ENCODE measurements at regions not wholly inside any gene's neighbourhood (a gene's known extent, or its start where the extent isn't known, plus 50 kb on each side); places are given as distances from the start of the nearest gene placed in this dataset.
A peak's percentile ranks its signal among the peaks of the same experiment; 100 is the strongest.

DNA sequence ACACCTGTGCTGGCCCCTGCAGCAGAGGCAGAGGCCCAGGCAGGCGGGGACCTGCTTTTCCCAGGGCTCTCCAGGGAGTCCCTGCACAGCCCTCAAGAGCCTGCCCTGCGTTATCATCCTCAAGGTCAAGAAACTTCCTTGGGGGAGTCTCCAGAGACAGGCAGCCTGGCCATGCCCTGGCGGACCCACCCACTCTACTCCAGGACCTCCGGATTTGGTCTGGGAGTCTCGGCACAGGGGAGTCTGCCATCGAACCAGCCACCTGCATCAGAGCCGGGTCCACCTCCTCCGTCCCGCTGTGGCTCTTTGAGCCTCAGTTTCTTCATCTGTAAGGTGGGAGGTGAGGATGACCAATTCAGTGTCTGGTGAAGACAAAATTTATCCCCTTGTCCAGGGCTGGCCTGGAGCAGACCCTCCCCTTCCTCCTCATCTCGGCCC lies 75.3 kb upstream of the TNRC6C start:
- DNase-seq: no peak

DNA sequence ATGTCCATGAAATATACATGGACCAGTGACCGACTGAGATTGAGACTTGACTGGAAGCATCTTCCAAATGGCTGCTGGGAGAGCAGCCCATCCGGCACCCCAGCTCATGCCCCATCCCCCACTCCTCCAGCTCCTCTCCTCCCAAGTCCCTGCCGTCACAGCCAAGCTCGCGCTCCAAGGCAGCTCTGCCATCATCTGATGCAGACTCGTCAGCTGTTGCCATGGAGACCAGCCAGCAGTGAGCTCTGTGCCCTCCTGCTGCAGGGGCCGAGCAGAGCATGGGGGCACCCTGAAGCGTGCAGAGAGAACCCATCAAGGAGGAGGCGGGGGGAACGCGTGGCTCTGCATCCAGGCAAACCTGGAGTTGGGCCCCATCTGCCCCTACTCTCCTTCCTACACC lies 74.5 kb upstream of the TNRC6C start:
- no peak for DNase-seq

DNA sequence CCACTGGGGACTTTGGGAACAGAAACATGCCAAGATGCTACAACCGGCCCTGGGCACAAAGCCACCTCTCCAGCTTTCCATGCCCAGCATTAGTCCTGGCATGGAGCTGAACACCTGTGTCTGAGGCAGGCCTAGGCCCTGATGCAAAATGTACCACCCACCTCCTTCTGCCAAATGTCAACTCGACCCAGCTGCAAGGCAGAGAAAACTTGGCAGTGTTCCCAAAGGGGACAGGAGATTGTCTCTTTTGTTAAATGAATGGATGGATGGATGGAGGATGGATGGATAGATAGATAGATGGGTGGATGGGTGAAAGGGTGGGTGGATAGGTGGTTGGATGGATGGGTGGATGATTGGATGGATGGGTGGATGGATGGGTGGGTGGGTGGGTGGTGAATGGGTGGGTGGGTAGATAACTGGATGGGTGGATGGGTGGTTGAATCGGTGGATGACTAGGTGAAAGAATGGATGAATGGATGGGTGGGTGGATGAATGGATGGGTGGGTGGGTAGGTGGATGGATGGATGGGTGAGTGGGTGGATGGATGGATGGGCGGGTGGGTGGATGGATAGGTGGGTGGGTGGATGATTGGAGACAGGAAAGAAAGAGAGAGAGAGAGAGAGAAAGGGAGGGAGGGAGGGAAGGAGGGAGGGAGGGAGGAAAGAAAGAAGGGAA lies 73.4 kb upstream of the TNRC6C start:
- DNase-seq: no peak

DNA sequence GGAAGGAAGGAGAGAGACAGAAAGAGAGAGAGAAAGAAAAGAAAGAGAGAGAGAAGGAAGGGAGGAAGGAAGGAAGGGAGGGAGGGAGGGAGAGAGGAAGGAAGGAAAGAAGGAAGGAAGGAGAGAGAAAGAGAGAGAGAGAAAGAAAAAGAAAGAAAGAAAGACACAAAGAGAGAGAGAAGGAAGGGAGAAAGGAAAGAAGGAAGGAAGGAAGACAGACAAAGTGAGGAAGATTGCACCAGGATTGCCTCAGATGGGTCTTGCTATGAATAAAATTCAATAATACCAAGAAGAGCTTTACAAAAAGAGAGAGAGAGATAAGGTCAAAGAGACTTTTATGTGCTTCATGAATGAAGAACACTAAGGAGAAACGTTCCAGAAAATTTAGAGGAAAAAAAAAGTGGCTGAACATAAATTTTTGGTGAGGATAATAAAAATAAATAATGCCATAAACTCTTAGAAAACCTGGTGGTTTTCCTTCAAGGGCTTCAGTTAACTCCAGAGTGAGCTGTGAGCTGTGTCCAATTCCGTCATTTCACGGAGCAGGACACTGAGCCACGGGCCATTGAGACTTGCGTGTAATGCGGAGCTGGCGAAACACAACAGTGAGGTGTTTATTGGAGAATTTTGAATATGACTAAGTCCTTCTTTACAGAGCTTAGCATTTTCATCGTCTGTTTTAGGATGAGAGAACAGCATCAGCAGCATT lies 72.7 kb upstream of the TNRC6C start:
- DNase-seq: no peak

DNA sequence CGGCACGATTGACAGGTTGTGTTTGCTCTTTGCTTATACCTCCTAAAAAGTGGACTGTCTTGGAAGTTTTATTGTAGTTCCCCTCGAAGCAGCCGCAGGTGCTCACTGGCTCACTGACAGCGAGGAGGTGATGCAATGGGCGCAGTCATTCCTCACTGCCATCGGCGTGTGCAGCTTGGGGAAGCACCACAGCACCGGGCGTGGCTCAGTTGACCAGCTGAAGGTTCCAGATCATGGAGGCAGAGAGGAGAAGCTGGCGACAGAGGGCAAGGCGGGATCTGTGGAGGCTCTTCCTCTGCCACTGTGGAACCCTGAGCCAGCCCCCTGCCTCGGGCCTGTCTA lies 72.1 kb upstream of the TNRC6C start:
- DNase-seq: peak; percentile 75 to 78

DNA sequence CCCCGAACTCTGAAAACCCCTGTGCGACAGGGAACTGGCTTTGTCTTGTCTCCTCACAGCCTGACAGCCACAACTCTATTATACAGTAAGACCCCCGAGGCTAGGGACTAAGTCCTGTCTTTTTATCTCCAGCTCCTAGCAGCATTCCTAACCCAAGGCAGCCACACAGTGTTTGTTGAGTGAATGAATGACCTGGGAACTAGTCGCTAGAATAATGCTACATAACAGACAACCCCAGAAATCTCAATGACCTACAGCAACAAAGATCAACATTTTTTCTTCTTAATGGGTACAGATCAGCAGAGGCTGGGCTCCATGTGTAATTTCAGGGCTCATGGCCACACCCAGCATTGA lies 71.4 kb upstream of the TNRC6C start:
- DNase-seq: no peak

DNA sequence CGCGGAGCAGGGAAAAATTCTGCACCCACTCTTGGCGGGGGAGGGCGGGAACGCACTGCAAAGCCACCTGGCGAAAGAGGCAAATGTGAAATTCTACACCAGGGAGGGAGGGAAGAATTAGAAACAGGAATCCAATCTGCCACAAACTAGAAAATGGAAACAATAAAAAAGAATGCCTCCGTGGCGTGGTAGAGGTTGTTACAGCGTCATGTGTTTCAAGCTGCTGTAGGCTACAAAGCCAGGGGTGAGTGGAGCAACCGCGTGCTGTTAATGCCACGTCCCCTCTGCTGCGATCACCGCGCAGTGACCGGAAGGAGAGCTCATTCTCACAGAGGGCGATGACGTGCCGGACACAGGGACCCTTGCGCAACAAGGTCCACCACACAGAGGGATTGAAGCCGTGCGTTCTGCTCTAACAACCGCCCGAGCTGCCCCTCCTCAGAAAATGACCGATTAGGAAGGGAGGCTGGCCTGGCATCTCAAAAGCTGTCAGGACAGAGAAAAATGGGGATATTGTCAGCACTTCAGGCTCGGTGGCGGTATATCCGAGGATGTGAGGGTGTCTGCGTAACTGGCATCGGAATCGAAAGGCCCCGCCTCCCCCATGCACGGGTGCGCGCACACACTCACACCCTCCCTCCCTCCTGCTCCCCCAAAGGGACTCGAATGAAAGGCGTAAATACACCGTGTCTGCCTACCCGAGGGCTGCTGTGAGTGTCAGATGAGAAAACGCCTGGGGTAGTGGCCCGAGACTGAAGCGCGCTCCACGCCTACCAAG lies 70.8 kb upstream of the TNRC6C start:
- peak; percentile 74 to 83 for DNase-seq

DNA sequence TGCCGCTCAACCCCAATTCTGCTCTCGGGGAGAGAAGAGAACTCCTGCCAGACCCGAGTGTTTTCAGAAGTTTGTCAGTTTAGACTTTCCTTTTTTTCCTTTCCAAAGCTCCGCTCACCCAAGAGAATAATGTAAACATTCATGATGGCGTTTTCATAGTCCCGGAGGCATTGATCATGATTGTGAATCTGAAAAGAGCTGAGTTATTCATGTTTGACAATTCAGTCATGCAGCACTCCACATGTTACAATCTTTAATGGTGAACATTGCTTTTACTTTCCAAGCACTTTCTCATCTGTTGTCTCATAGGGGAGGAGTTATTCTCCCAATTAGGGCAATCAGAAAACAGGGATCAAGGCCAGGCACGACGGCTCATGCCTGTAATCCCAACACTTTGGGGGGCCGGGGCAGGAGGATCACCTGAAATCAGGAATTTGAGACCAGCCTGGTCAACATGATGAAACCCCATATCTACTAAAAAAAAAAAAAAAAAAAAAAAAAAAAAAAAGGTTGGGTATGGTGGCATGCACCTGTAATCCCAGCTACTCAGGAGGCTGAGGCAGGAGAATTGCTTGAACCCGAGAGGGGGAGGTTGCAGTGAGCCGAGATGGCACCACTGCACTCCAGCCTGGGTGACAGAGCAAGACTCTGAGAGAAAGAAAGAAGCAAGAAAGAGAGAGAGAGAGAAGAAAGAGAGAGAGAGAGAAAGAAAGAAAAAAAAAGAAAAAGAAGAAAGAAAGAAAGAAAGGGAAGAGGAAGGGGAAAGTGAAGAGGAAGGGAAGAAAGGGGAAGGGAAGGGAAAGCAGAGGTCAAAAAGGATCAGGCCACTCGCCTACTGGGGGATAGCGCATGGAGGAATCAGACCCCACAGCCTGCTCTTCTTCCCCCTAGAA lies 70.0 kb upstream of the TNRC6C start:
- no peak for DNase-seq

DNA sequence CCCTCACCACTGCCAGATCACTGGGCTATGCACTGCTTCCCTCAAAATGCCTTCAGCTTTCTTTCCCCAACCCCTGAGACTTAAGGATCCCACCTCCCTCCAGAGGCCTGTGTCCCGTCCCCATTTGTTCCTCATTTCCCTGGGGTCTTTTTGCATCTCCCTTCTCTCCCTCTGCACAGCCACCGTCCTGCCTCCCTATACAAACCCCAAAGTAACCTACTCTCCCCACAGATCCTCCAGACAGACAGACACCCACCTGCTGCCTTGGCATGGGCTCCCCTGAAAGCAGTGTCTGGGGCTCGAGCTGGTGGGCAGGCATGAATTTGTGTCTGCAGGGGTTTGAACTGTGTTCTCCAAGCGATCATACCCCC lies 69.4 kb upstream of the TNRC6C start:
- no peak for DNase-seq

DNA sequence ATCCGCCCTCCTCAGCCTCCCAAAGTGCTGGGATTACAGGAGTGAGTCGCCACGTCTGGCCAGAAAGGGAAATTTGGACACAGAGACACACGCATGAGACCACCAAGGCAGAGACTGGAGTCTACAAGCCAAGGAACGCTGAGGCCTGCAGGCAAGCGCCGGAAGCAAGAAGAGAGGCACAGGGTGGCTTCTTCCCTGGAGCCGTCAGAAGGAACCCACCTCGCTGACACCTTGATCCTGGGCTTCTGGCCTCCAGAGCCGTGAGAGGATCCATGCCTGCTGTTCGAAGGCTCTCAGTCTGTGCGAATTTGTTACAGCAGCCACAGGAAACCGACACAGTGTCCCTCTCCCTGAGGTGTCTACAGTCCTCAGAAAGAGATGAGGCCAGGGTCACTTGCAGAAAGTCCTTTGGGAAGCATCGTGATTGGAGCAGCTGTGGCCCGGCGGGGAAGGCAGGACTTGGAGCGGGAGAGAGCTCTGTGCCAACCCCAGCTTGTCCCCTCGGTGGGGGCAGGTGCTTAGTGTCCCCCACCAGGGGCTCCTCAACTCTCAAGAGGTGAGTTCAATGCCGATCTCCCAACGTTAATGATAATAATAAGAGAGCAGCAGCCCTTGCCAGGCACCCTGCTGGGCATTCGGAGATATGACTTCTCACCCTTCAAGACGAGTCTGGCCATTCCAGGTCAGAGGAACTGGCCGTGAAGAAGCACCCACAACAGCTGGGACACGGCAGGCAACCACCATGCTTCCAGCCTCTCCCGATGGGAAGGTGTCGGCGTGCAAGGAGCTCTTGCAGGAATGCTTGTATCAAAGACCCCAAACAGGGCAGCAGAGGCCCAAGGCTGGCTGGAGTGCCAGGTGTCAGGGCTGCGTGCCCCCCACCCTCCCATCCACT lies 68.4 kb upstream of the TNRC6C start:
- no peak for DNase-seq

DNA sequence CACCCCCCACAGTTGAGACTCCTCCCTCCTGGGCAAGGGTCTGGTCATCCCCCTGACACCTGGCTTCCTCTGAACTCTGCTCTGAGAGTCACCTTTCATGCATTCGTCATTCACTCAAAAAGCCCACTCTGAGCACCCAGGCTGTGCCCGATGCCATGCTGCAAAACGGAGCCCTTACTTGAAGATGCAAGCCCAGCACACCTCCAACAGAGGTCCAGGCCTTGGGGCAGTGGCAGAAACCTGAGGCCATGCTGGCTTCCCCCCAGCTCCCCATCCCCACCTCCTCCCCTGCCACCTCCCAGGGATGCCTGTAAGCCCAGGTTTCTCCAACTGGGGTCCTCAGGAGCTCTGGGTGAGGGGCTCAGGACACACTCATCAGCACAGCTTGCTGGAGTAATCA lies 67.7 kb upstream of the TNRC6C start:
- no peak for DNase-seq

DNA sequence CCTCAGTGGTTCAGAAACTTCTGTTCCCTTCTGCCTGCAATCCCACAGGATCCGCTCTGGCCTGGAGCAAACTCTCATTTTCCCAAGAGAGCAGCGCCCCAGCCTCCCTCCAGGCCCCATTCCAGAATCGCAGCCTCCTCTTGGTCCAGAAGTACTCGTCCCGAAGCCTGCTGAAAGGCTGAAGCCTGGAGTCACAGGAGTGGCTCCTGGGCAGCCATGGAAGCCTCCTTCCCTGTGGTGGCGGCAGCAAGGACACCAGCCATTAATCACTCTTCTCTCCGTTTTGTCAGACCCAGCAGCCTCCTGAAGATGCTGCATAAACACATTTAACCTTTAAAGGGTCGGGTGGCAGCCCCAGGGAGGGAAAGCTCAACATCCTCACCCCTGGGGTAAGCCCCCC lies 66.9 kb upstream of the TNRC6C start:
- no peak for DNase-seq

DNA sequence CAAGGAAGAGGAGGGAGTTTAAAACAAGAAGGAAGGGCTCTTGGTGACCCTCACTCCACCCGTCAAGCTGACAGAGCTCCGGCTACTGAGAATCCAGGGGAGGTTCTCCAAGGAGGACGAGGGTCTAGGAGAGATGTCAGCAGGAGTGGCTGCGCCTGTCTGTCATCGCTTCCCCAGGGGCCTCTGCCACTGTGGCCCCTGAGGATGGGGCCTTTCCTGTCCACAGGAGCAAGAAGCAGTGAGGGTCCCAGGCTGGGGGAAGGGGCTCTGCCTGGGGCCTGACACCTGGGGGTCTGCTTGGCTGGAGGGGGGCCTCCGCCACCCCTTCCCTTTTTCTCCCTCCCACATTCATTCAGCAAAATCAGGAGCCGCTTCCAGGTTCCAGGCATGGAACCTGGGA lies 66.5 kb upstream of the TNRC6C start:
- no peak for DNase-seq

DNA sequence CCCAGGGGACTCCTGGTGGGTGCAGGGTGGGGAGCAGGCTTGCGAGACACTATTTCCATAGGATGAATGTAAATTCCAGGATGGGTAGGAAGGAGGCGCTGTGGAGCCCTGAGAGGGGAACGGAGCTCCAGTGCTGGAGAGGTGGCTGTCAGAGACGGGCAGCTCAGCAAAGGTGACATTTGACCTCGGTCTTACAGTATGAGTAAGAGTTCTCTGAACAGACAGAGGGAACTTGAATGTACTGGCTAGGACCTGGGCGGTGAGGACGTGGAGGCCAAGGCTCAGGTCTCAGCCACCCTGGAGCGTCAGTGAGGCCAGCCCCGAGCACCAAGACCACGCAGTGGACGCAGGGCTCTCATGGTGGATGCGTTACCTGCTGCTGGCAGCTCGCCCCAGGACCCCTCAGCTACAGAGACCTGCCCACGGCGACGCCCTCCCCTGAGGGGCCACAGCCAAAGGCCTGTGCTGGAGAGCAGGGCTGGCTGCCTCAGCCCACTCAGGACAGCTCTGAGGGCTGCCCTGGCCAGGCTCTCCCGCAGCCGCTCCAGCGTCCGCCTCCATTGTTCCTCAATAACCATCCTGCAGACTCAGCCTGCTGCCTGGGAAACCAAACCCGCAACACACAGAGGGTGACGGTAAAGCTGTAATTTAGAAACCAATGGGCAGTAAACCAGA lies 65.9 kb upstream of the TNRC6C start:
- peak in 1 of 2 donors; percentile 47 for DNase-seq

DNA sequence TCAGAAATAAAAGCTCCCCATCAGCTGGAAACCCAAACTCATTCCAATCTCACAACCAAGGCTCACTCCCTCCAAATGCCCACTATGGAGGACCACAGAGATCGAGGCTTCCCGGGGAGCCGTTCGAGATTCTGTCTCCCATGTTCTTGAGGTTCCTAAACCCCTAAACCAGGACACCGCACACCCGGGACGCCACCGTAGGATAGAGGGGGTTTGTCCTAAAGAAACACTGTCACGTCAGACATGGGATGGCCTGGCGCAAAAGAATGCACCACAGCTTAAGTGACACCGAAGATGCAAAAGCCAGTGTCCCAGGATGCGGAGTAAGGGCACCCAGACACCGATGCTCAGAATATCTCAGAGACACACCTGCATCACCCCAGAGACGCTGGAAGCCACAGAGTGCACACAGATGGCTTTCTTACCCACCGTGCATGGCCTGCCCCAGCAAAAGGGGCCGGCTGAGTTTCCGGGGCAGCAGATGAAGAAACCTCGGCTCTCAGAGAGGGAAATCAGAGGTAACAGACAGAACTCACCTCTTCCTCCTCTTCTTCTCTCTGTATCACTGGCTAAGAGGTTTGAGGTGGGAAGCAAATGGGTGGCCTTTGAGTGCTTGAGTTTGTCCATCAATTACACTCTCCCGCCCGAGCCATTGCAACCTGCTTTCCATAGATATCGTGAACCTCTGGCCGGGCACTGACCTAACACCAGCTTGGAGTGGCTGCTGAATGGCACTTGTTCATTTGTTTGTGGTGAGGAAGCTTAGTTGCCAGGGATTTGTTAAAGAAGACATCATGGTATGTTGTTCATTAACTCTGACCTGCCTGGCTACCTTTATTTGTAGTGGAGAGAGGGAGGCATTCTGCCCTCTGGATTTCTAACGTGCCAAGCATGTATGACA lies 65.1 kb upstream of the TNRC6C start:
- no peak for DNase-seq

DNA sequence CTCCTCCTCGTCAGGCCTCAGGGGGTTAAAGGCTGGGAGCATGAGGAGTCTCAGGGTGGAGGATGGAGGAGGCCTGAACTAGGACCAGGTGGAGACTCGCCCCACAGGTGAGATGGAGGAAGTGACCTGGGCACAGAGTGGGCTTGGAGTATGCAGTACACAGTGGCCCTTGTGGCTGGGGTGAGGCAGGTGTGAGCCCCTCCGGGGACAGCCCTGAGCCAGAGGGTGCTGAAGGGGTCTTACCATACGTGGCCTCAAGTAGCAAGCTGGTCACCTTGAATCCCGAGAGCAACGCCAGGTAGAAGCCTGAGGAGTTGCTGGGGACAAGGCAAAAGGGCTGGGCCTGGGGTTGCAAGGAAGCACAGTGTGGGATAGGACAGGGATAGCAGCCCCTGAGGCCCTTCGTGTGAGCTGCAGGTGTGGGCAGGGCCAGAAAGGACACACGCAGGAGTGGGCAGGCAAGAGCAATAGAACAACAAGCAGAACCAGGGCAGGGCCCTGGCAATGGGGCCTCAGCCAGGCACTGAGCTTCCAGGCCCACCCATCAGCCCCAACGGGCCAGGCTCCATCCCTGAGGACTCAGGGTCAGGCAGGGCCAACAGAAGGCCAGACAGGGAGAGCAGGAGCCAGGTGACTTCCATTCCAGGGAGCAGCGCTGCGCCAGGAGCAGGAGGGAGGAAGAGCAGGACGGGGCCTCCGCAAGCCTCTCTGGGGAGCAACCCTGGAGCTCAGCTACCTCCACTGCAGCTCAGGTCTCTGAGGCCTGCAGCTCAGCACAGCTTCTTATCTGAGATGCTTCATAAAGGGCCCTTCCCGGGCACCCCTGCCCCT lies 64.2 kb upstream of the TNRC6C start:
- no peak for DNase-seq

DNA sequence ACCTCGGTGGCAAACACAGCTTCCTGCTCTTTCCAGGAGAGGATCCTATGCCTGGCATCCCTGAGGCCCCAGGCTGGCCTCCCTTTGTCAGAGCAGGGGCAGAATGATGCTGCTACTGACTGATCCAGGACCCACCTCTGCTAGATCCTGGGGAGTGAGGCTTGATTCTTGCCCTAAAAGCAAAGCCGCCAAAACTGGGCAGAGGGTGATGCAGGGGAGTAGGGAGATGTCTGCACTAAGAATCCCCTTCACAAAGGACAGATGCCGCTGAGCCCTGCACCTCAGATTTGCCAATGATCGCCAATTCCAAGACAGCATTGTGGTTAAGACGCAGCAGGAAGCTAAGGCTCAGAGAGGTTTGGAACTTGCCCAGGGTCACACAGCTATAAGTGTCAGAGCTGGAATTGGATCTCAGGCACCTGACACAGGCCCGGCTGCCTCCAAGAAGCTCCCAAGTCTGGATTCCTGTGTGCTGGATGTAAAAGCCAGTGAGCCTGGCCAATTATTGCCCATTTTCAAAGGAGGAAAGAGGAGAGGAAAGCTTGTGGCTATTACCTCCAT lies 60.7 kb upstream of the TNRC6C start:
- no peak for DNase-seq

DNA sequence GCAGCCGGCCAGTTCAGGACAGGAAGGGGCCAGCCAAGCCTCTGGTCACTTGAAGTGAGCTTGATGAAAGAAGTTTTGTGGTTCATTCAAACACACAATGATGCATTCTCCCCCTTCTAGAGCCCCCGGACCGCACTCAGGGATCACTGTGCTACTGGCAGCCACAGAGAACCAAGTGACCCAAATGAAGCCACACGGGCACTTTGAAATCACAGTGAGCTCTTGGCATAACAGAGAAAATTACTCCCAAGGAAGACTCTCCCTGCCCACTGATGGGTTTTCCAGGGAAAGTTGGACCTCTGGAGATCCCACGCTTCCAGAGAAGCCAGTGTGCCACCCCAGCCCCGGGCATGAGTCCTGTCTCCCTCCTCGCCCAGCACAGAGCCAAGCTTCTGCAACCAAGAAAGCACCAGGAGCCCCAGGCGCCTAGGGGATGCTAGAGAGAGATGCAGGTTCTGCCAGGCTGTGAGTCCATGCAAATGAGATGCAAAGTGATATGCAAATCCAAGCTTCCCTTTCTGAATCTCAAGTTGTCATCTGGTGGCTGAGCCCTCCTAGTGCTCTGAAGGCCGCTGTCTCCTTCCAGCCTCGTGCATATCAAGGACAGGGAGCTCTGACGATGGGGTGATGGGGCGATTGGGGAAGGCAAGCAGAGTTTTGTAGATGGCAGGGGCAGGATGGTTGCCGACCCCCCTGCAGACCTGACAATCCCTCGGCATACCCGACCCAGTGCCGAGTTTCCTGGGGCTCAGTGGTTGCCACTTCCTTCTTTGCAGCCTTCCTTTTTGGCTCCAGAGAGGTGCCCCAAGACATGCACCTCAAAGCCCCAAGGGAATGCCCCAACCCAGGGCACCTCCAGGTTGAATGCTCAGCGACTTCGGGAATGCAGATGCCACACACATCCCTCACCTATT lies 59.7 kb upstream of the TNRC6C start:
- DNase-seq: no peak
